Neural progenitor cell (in vitro differentiated cells): ENCODE measurements at regions not wholly inside any gene's neighbourhood (a gene's known extent, or its start where the extent isn't known, plus 50 kb on each side); places are given as distances from the start of the nearest gene placed in this dataset.

ENCODE experiments used
- CTCF ChIP-seq: fragments of 200-600 bp; sonication (generic); IDR thresholded peaks from 2 replicates; pipeline ENCODE4 v1.5.1; 2017; ENCODE audit warnings: antibody characterized with exemption, mild to moderate bottlenecking
- EZH2 ChIP-seq: fragments of 200-600 bp; sonication (generic); IDR thresholded peaks from 2 replicates; pipeline ENCODE4 v1.6.1; 2017; ENCODE audit warnings: antibody characterized with exemption, mild to moderate bottlenecking, moderate library complexity
- EZH2phosphoT487 ChIP-seq: fragments of 200-600 bp; sonication (generic); IDR thresholded peaks from 2 replicates; pipeline ENCODE4 v1.6.1; 2017; ENCODE audit warnings: antibody characterized with exemption

GRCh38 chr11:91257667-91258066 lies 967.0 kb upstream of the FAT3 start:
- TF ChIP-seq CTCF (no peak), EZH2phosphoT487 (no peak), EZH2 (no peak)
